ES-I3 (cell line): ENCODE measurements at regions not wholly inside any gene's neighbourhood (a gene's known extent, or its start where the extent isn't known, plus 50 kb on each side); places are given as distances from the start of the nearest gene placed in this dataset.
"Not testable (repeated sequence)": the region's sequence is repeated elsewhere in the genome, so short reads cannot be mapped to it uniquely, and the experiment has no call there.

Experiments
- H3K36me3 ChIP-seq: 2 replicates; pipeline ENCODE4 v1.6.1; 2013; ENCODE audit warnings: mild to moderate bottlenecking, low read length, control low read depth, moderate library complexity; ENCODE audit not compliant: insufficient read depth
- H3K4me1 ChIP-seq: 2 replicates; pipeline ENCODE4 v1.6.1; 2013; ENCODE audit warnings: mild to moderate bottlenecking, control low read depth, low read length; ENCODE audit not compliant: insufficient read depth
- H3K9ac ChIP-seq: 2 replicates; pipeline ENCODE4 v1.6.1; 2013; ENCODE audit warnings: low read depth, mild to moderate bottlenecking, low read length, moderate library complexity
- H3K9me3 ChIP-seq: 2 replicates; pipeline ENCODE4 v1.6.1; 2013; ENCODE audit warnings: mild to moderate bottlenecking, low read length, moderate library complexity; ENCODE audit not compliant: control insufficient read depth, insufficient read depth

- Histone ChIP-seq H3K9me3 (no peaks in the 10 kb centered on the region), H3K9ac (no peak overlapping the region), H3K36me3 (no peaks in the 10 kb centered on the region), H3K4me1 (no peaks in the 10 kb centered on the region)
Measured at GRCh38 chr2:67889056-67889455, 173.7 kb downstream of the C1D start.

GRCh38 chr2:67891642-67892041 lies 171.2 kb downstream of the C1D start:
- no peak overlapping the region for H3K9ac ChIP-seq
- H3K36me3 ChIP-seq: no peaks in the 10 kb centered on the region
- H3K4me1 ChIP-seq: peaks cover 8% of the 10 kb centered on the region
- no peaks in the 10 kb centered on the region for H3K9me3 ChIP-seq

- no peaks in the 10 kb centered on the region for H3K9me3 ChIP-seq
- no peak overlapping the region for H3K9ac ChIP-seq
Measured at GRCh38 chr2:67892339-67892846, 170.4 kb downstream of the C1D start.

GRCh38 chr2:67895227-67895941 lies 167.4 kb downstream of the C1D start:
- Histone ChIP-seq H3K4me1 (peaks cover 15% of the 10 kb centered on the region), H3K9ac (no peak overlapping the region), H3K36me3 (no peaks in the 10 kb centered on the region)

More at GRCh38 chr2:67892339-67892846, 170.4 kb downstream of the C1D start:
- H3K36me3 ChIP-seq: no peaks in the 10 kb centered on the region
- peaks cover 8% of the 10 kb centered on the region for H3K4me1 ChIP-seq

GRCh38 chr2:67896076-67896475 lies 166.7 kb downstream of the C1D start:
- Histone ChIP-seq H3K36me3 (no peaks in the 10 kb centered on the region), H3K9me3 (no peaks in the 10 kb centered on the region), H3K4me1 (peaks cover 15% of the 10 kb centered on the region), H3K9ac (no peak overlapping the region)

More at GRCh38 chr2:67895227-67895941, 167.4 kb downstream of the C1D start:
- no peaks in the 10 kb centered on the region for H3K9me3 ChIP-seq

- H3K4me1 ChIP-seq: peaks cover 15% of the 10 kb centered on the region
- no peaks in the 10 kb centered on the region for H3K9me3 ChIP-seq
- H3K9ac ChIP-seq: no peak overlapping the region
- H3K36me3 ChIP-seq: no peaks in the 10 kb centered on the region
Measured at GRCh38 chr2:67896476-67896875, 166.3 kb downstream of the C1D start.

GRCh38 chr2:67898595-67898994 lies 164.2 kb downstream of the C1D start:
- Histone ChIP-seq H3K36me3 (no peaks in the 10 kb centered on the region), H3K9me3 (no peaks in the 10 kb centered on the region), H3K9ac (no peak overlapping the region), H3K4me1 (peaks cover 15% of the 10 kb centered on the region)

- Histone ChIP-seq H3K9ac (no peak overlapping the region), H3K36me3 (no peaks in the 10 kb centered on the region), H3K4me1 (peaks cover 15% of the 10 kb centered on the region), H3K9me3 (no peaks in the 10 kb centered on the region)
Measured at GRCh38 chr2:67899187-67899586, 163.6 kb downstream of the C1D start.

- H3K9ac ChIP-seq: no peak overlapping the region
- H3K36me3 ChIP-seq: no peaks in the 10 kb centered on the region
- peaks cover 8% of the 10 kb centered on the region for H3K4me1 ChIP-seq
- H3K9me3 ChIP-seq: no peaks in the 10 kb centered on the region; the same call in 1 of the 2 replicates
Measured at GRCh38 chr2:67900826-67901225, 162.0 kb downstream of the C1D start.

GRCh38 chr2:67904566-67904965 lies 158.2 kb downstream of the C1D start:
- H3K9me3 ChIP-seq: no peaks in the 10 kb centered on the region; the same call in 1 of the 2 replicates

GRCh38 chr2:67904966-67905365 lies 157.8 kb downstream of the C1D start:
- H3K36me3 ChIP-seq: no peaks in the 10 kb centered on the region
- H3K9me3 ChIP-seq: no peaks in the 10 kb centered on the region; the same call in 1 of the 2 replicates
- H3K4me1 ChIP-seq: no peaks in the 10 kb centered on the region
- no peak overlapping the region for H3K9ac ChIP-seq

More at GRCh38 chr2:67904566-67904965, 158.2 kb downstream of the C1D start:
- H3K36me3 ChIP-seq: no peaks in the 10 kb centered on the region
- H3K4me1 ChIP-seq: no peaks in the 10 kb centered on the region
- H3K9ac ChIP-seq: no peak overlapping the region

- H3K9ac ChIP-seq, H3K4me1 ChIP-seq, H3K9me3 ChIP-seq, H3K36me3 ChIP-seq: not testable (repeated sequence)
Measured at GRCh38 chr2:67906547-67906946, 156.3 kb downstream of the C1D start.

GRCh38 chr2:67917332-67918054 lies 145.3 kb downstream of the C1D start:
- no peaks in the 10 kb centered on the region; the same call in 1 of the 2 replicates for H3K4me1 ChIP-seq
- H3K9me3 ChIP-seq: peaks cover 2% of the 10 kb centered on the region; the same call in 1 of the 2 replicates
- H3K36me3 ChIP-seq: no peaks in the 10 kb centered on the region
- H3K9ac ChIP-seq: no peak overlapping the region

- H3K4me1 ChIP-seq: no peaks in the 10 kb centered on the region; the same call in 1 of the 2 replicates
- H3K36me3 ChIP-seq: no peaks in the 10 kb centered on the region
- no peak overlapping the region for H3K9ac ChIP-seq
- H3K9me3 ChIP-seq: peaks cover 2% of the 10 kb centered on the region; the same call in 1 of the 2 replicates
Measured at GRCh38 chr2:67918471-67918870, 144.3 kb downstream of the C1D start.

- peaks cover 2% of the 10 kb centered on the region; the same call in 1 of the 2 replicates for H3K9me3 ChIP-seq
- H3K9ac ChIP-seq: no peak overlapping the region
- no peaks in the 10 kb centered on the region for H3K36me3 ChIP-seq
- peaks cover 5% of the 10 kb centered on the region for H3K4me1 ChIP-seq
Measured at GRCh38 chr2:67919490-67919889, 143.3 kb downstream of the C1D start.
